Neural progenitor cell (in vitro differentiated cells): ENCODE measurements at regions not wholly inside any gene's neighbourhood (a gene's known extent, or its start where the extent isn't known, plus 50 kb on each side); places are given as distances from the start of the nearest gene placed in this dataset.

Experiments
- DNase-seq: peaks from one replicate; pipeline ENCODE4 v3.0.0-alpha.2; 2016; ENCODE audit warnings: low spot score
- H2AFZ ChIP-seq: fragments of 200-600 bp; sonication (generic); replicated peaks from 2 replicates; pipeline ENCODE4 v1.6.1; 2016; ENCODE audit warnings: antibody characterized with exemption
- H3F3A ChIP-seq: fragments of 200-600 bp; sonication (generic); 2 replicates; pipeline ENCODE4 v1.6.1; 2016; ENCODE audit warnings: antibody characterized with exemption, low read depth
- H3K27ac ChIP-seq: fragments of 200-600 bp; sonication (generic); 2 replicates; pipeline ENCODE4 v1.5.1; 2016; ENCODE audit warnings: mild to moderate bottlenecking
- H3K27me3 ChIP-seq: fragments of 200-600 bp; sonication (generic); 2 replicates; pipeline ENCODE4 v1.6.1; 2016; ENCODE audit warnings: mild to moderate bottlenecking, moderate library complexity
- H3K36me3 ChIP-seq: fragments of 200-600 bp; sonication (generic); 2 replicates; pipeline ENCODE4 v1.5.1; 2016
- H3K4me1 ChIP-seq: fragments of 200-600 bp; sonication (generic); 2 replicates; pipeline ENCODE4 v1.6.1; 2016; ENCODE audit warnings: mixed run types
- H3K4me2 ChIP-seq: fragments of 200-600 bp; sonication (generic); 2 replicates; pipeline ENCODE4 v1.6.1; 2016
- H3K4me3 ChIP-seq: fragments of 200-600 bp; sonication (generic); 2 replicates; pipeline ENCODE4 v1.5.1; 2016
- H3K79me2 ChIP-seq: fragments of 200-600 bp; sonication (generic); 2 replicates; pipeline ENCODE4 v1.6.1; 2016; ENCODE audit warnings: low read depth
- H3K9ac ChIP-seq: fragments of 200-600 bp; sonication (generic); 2 replicates; pipeline ENCODE4 v1.6.1; 2016
- H3K9me3 ChIP-seq: fragments of 200-600 bp; sonication (generic); 2 replicates; pipeline ENCODE4 v1.5.1; 2016; ENCODE audit warnings: low read depth
- H4K20me1 ChIP-seq: fragments of 200-600 bp; sonication (generic); 2 replicates; pipeline ENCODE4 v1.6.1; 2016; ENCODE audit warnings: low read depth
- H3K27ac Mint-ChIP-seq: 3 replicates; pipeline ENCODE4 v1.8.0; 2021; ENCODE audit warnings: mixed read lengths
- H3K27me3 Mint-ChIP-seq: 2 replicates; pipeline ENCODE4 v1.8.0; 2022; ENCODE audit warnings: low read depth, mild to moderate bottlenecking, inconsistent platforms, moderate library complexity, mixed read lengths; ENCODE audit not compliant: insufficient read depth
- H3K36me3 Mint-ChIP-seq: 3 replicates; pipeline ENCODE4 v1.8.0; 2021; ENCODE audit warnings: mixed read lengths
- H3K4me1 Mint-ChIP-seq: 3 replicates; pipeline ENCODE4 v1.8.0; 2021; ENCODE audit warnings: mixed read lengths
- H3K4me3 Mint-ChIP-seq: 3 replicates; pipeline ENCODE4 v1.8.0; 2021; ENCODE audit warnings: mild to moderate bottlenecking, moderate library complexity, mixed read lengths
- H3K9me3 Mint-ChIP-seq: 3 replicates; pipeline ENCODE4 v1.8.0; 2020; ENCODE audit warnings: mixed read lengths
- CTCF ChIP-seq: fragments of 200-600 bp; sonication (generic); IDR thresholded peaks from 2 replicates; pipeline ENCODE4 v1.5.1; 2017; ENCODE audit warnings: antibody characterized with exemption, mild to moderate bottlenecking
- EZH2 ChIP-seq: fragments of 200-600 bp; sonication (generic); IDR thresholded peaks from 2 replicates; pipeline ENCODE4 v1.6.1; 2017; ENCODE audit warnings: antibody characterized with exemption, mild to moderate bottlenecking, moderate library complexity
- EZH2phosphoT487 ChIP-seq: fragments of 200-600 bp; sonication (generic); IDR thresholded peaks from 2 replicates; pipeline ENCODE4 v1.6.1; 2017; ENCODE audit warnings: antibody characterized with exemption

- DNase-seq: no peak
Measured at GRCh38 chr7:106456329-106456728, 171.5 kb upstream of the NAMPT start.

GRCh38 chr7:106452031-106452851 is 167.5 kb upstream of the NAMPT start:
- H3K79me2 ChIP-seq: no peaks in the 10 kb centered on the region
- no peak overlapping the region for H2AFZ ChIP-seq
- TF ChIP-seq EZH2phosphoT487: no peak
- no peak for TF ChIP-seq CTCF
- no peak for TF ChIP-seq EZH2
- H3K9ac ChIP-seq: no peak overlapping the region
- peaks cover 4% of the 10 kb centered on the region for H3K9me3 ChIP-seq
- H4K20me1 ChIP-seq: no peaks in the 10 kb centered on the region
- Mint-ChIP-seq H3K36me3 (no peaks in the 10 kb centered on the region), H3K27ac (no peak overlapping the region), H3K4me1 (no peaks in the 10 kb centered on the region), H3K9me3 (peaks cover 15% of the 10 kb centered on the region), H3K27me3 (no peaks in the 10 kb centered on the region), H3K4me3 (no peak overlapping the region)
- H3F3A ChIP-seq: no peaks in the 10 kb centered on the region
- H3K27ac ChIP-seq: no peak overlapping the region
- H3K4me3 ChIP-seq: no peak overlapping the region
- H3K4me2 ChIP-seq: no peak overlapping the region
- H3K4me1 ChIP-seq: no peaks in the 10 kb centered on the region
- H3K36me3 ChIP-seq: no peaks in the 10 kb centered on the region
- no peak for DNase-seq
- no peaks in the 10 kb centered on the region for H3K27me3 ChIP-seq

More at GRCh38 chr7:106456329-106456728, 171.5 kb upstream of the NAMPT start:
- no peak overlapping the region for H2AFZ ChIP-seq
- no peaks in the 10 kb centered on the region for H3K27me3 ChIP-seq
- no peaks in the 10 kb centered on the region for H3K36me3 ChIP-seq
- Mint-ChIP-seq H3K27me3 (no peaks in the 10 kb centered on the region), H3K4me1 (no peaks in the 10 kb centered on the region), H3K27ac (no peak overlapping the region), H3K4me3 (no peak overlapping the region), H3K9me3 (peaks cover 27% of the 10 kb centered on the region), H3K36me3 (no peaks in the 10 kb centered on the region)
- no peaks in the 10 kb centered on the region for H4K20me1 ChIP-seq
- H3K4me1 ChIP-seq: no peaks in the 10 kb centered on the region
- TF ChIP-seq CTCF: no peak
- no peak for TF ChIP-seq EZH2phosphoT487
- no peak for TF ChIP-seq EZH2
- no peak overlapping the region for H3K9ac ChIP-seq
- H3K79me2 ChIP-seq: no peaks in the 10 kb centered on the region
- H3K9me3 ChIP-seq: peaks cover 10% of the 10 kb centered on the region
- H3F3A ChIP-seq: no peaks in the 10 kb centered on the region
- no peak overlapping the region for H3K4me3 ChIP-seq
- no peak overlapping the region for H3K27ac ChIP-seq
- H3K4me2 ChIP-seq: no peak overlapping the region

GRCh38 chr7:106451171-106451570 is 166.4 kb upstream of the NAMPT start:
- TF ChIP-seq CTCF (no peak), EZH2phosphoT487 (no peak), EZH2 (no peak)
- no peak overlapping the region for H2AFZ ChIP-seq
- no peak overlapping the region for H3K4me2 ChIP-seq
- no peaks in the 10 kb centered on the region for H3K36me3 Mint-ChIP-seq
- peaks cover 15% of the 10 kb centered on the region for H3K9me3 Mint-ChIP-seq
- H3F3A ChIP-seq: no peaks in the 10 kb centered on the region
- H3K4me1 ChIP-seq: no peaks in the 10 kb centered on the region
- H3K36me3 ChIP-seq: no peaks in the 10 kb centered on the region
- no peak overlapping the region for H3K9ac ChIP-seq
- no peaks in the 10 kb centered on the region for H3K79me2 ChIP-seq
- H3K4me3 Mint-ChIP-seq: no peak overlapping the region
- H3K9me3 ChIP-seq: peaks cover 4% of the 10 kb centered on the region
- no peak overlapping the region for H3K27ac ChIP-seq
- H3K27me3 ChIP-seq: no peaks in the 10 kb centered on the region
- H3K4me3 ChIP-seq: no peak overlapping the region
- H3K27me3 Mint-ChIP-seq: no peaks in the 10 kb centered on the region
- no peaks in the 10 kb centered on the region for H3K4me1 Mint-ChIP-seq
- no peak for DNase-seq
- no peaks in the 10 kb centered on the region for H4K20me1 ChIP-seq
- H3K27ac Mint-ChIP-seq: no peak overlapping the region
